ENCODE measurements at regions not wholly inside any gene's neighbourhood (a gene's known extent, or its start where the extent isn't known, plus 50 kb on each side); places are given as distances from the start of the nearest gene placed in this dataset.

- DNase-seq (ENCODE audit: extremely low read depth, low read depth), result no peak
Measured at GRCh38 chr13:90950160-90950559, 397.3 kb upstream of the MIR17HG start.

GRCh38 chr13:90951663-90952062 lies 395.8 kb upstream of the MIR17HG start:
- DNase-seq (ENCODE audit: extremely low read depth, low read depth), result peak; percentile 28

- no peak for DNase-seq (ENCODE audit: extremely low read depth, low read depth)
Measured at GRCh38 chr13:90952326-90952725, 395.2 kb upstream of the MIR17HG start.

- no peak for DNase-seq (ENCODE audit: extremely low read depth, low read depth)
Measured at GRCh38 chr13:90954605-90955195, 392.8 kb upstream of the MIR17HG start.

GRCh38 chr13:90956031-90956430 lies 391.5 kb upstream of the MIR17HG start:
- no peak for DNase-seq (ENCODE audit: extremely low read depth, low read depth)

GRCh38 chr13:90958866-90959265 lies 388.6 kb upstream of the MIR17HG start:
- DNase-seq (ENCODE audit: extremely low read depth, low read depth), result no peak

- peak; percentile 40 for DNase-seq (ENCODE audit: extremely low read depth, low read depth)
Measured at GRCh38 chr13:90968166-90968904, 379.2 kb upstream of the MIR17HG start.

GRCh38 chr13:90974249-90974975 lies 373.1 kb upstream of the MIR17HG start:
- no peak for DNase-seq (ENCODE audit: extremely low read depth, low read depth)

- DNase-seq (ENCODE audit: extremely low read depth, low read depth), result no peak
Measured at GRCh38 chr13:90979059-90979458, 368.4 kb upstream of the MIR17HG start.

- no peak for DNase-seq (ENCODE audit: extremely low read depth, low read depth)
Measured at GRCh38 chr13:90984756-90985155, 362.7 kb upstream of the MIR17HG start.

GRCh38 chr13:90995001-90995400 lies 352.5 kb upstream of the MIR17HG start:
- DNase-seq (ENCODE audit: extremely low read depth, low read depth), result no peak

- DNase-seq (ENCODE audit: extremely low read depth, low read depth), result no peak
Measured at GRCh38 chr13:90995614-90996013, 351.9 kb upstream of the MIR17HG start.

- no peak for DNase-seq (ENCODE audit: extremely low read depth, low read depth)
Measured at GRCh38 chr13:90997951-90998350, 349.5 kb upstream of the MIR17HG start.

- no peak for DNase-seq (ENCODE audit: extremely low read depth, low read depth)
Measured at GRCh38 chr13:90999401-90999800, 348.1 kb upstream of the MIR17HG start.

- no peak for DNase-seq (ENCODE audit: extremely low read depth, low read depth)
Measured at GRCh38 chr13:91001371-91001770, 346.1 kb upstream of the MIR17HG start.

GRCh38 chr13:91014696-91015095 lies 332.8 kb upstream of the MIR17HG start:
- DNase-seq (ENCODE audit: extremely low read depth, low read depth), result no peak

GRCh38 chr13:91017031-91017668 lies 330.3 kb upstream of the MIR17HG start:
- DNase-seq (ENCODE audit: extremely low read depth, low read depth), result peak; percentile 53

- DNase-seq (ENCODE audit: extremely low read depth, low read depth), result no peak
Measured at GRCh38 chr13:91017669-91018053, 329.8 kb upstream of the MIR17HG start.

- no peak for DNase-seq (ENCODE audit: extremely low read depth, low read depth)
Measured at GRCh38 chr13:91020461-91021034, 326.9 kb upstream of the MIR17HG start.

GRCh38 chr13:91024157-91024792 lies 323.2 kb upstream of the MIR17HG start:
- no peak for DNase-seq (ENCODE audit: extremely low read depth, low read depth)

- no peak for DNase-seq (ENCODE audit: extremely low read depth, low read depth)
Measured at GRCh38 chr13:91025442-91025841, 322.0 kb upstream of the MIR17HG start.
